D721Med (cell line): ENCODE measurements at regions not wholly inside any gene's neighbourhood (a gene's known extent, or its start where the extent isn't known, plus 50 kb on each side); places are given as distances from the start of the nearest gene placed in this dataset.

Experiments
- DNase-seq: peaks from one replicate; pipeline ENCODE4 v3.0.0; 2011; ENCODE audit warnings: low spot score; ENCODE audit not compliant: insufficient read length
- FAIRE-seq: peaks from 2 replicates; lab custom pipeline; 2011; peaks lifted over from hg19 to GRCh38; lab: Jason Lieb, UNC
- TF ChIP-seq, protein P1 (sequence below): IDR thresholded peaks from 2 replicates; pipeline ENCODE4 v1.5.1; 2012; ENCODE audit warnings: mild to moderate bottlenecking, control low read depth; ENCODE audit not compliant: insufficient read depth; ENCODE audit errors: missing control alignments

- TF ChIP-seq, protein P1, sequence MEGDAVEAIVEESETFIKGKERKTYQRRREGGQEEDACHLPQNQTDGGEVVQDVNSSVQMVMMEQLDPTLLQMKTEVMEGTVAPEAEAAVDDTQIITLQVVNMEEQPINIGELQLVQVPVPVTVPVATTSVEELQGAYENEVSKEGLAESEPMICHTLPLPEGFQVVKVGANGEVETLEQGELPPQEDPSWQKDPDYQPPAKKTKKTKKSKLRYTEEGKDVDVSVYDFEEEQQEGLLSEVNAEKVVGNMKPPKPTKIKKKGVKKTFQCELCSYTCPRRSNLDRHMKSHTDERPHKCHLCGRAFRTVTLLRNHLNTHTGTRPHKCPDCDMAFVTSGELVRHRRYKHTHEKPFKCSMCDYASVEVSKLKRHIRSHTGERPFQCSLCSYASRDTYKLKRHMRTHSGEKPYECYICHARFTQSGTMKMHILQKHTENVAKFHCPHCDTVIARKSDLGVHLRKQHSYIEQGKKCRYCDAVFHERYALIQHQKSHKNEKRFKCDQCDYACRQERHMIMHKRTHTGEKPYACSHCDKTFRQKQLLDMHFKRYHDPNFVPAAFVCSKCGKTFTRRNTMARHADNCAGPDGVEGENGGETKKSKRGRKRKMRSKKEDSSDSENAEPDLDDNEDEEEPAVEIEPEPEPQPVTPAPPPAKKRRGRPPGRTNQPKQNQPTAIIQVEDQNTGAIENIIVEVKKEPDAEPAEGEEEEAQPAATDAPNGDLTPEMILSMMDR: no peak
- DNase-seq (no peak), FAIRE-seq (no peak)
Measured at GRCh38 chr6:93105907-93106306, 313.5 kb downstream of the EPHA7 start.

DNA sequence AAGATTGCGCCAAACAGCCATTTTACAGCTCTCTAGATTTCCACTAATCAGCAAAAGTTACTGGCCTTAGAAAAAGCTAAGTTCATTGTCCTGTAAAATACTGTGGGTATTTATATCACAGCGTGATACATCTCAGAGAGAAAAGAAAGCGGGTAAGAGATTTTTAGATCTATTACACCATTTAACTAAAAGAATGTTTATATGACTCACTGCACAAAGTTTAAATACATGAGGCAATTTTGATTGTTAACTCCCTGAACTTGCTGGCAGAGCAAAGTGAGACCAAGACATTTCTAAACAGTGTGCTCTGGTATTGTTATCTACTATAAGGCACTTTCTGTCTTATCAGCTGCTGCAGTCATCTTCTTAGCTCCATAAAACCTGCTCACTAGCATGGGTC lies 314.3 kb downstream of the EPHA7 start:
- TF ChIP-seq, protein P1: no peak
- no peak for FAIRE-seq
- no peak for DNase-seq

- FAIRE-seq (no peak), DNase-seq (no peak)
- TF ChIP-seq, protein P1: no peak
Measured at GRCh38 chr6:93104195-93104817, 315.1 kb downstream of the EPHA7 start.

DNA sequence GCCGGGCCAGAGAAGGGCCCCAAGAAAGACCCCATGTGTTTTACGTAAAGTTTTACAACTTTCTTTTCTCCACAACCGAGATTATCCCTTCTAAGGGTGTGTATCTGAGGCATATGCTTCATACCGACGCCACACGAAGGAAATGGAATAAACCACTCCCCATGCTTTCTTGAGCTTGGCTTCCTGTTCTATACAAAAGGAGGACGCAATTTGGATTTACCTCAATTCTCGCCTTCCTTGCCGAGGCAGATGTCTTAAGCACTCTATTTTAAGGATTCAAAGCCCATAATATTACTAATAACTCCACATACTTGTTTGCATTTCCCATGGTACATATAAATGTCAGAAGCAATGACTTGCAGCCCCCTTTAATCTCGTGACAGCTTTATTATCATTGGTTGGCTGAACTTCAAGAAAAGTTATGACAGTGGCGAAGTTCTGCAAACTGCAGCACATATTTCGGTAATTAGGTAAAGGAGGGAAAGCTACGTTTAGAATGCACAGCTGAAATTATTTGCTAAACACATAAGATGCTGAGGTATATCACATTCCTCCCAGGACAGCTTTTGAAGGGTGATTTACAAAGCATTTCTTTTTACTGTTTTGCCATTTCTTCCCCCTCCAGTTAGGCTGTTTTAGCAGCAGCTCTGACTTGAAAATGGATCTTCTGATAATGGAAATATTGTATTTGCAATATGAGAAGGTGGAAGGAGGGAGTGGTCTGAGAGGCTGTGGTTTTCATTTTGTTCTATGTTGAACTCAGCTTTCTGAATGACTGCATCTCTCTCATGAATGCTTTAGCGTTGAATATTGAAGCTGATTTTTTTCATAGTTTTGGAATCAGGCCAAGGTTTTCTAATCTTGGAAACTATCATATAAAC lies 330.5 kb downstream of the EPHA7 start:
- FAIRE-seq: no peak
- TF ChIP-seq, protein P1: no peak
- no peak for DNase-seq

GRCh38 chr6:93087606-93088005 lies 331.8 kb downstream of the EPHA7 start:
- DNase-seq (no peak), FAIRE-seq (no peak)
- TF ChIP-seq, protein P1: no peak

- TF ChIP-seq, protein P1: no peak
- no peak for FAIRE-seq
- DNase-seq: no peak
Measured at GRCh38 chr6:93086351-93086750, 333.0 kb downstream of the EPHA7 start.
